HepG2 (cell line): ENCODE measurements at regions not wholly inside any gene's neighbourhood (a gene's known extent, or its start where the extent isn't known, plus 50 kb on each side); places are given as distances from the start of the nearest gene placed in this dataset.

Experiments used
- ERF ChIP-seq: IDR thresholded peaks from 2 replicates; pipeline ENCODE4 v1.6.1; 2018; ENCODE audit warnings: missing biosample characterization, missing genetic modification reagents
- HNRNPL ChIP-seq: fragments of 200-400 bp; formaldehyde crosslinking; IDR thresholded peaks from 2 replicates; pipeline ENCODE4 v1.6.1; 2017; ENCODE audit warnings: mild to moderate bottlenecking, low read depth, low read length
- IKZF5 ChIP-seq: IDR thresholded peaks from 2 replicates; pipeline ENCODE4 v1.6.1; 2018; ENCODE audit warnings: missing genetic modification reagents, mild to moderate bottlenecking, missing compliant biosample characterization
- JDP2 ChIP-seq: sonication (generic); formaldehyde crosslinking; IDR thresholded peaks from 2 replicates; pipeline ENCODE4 v1.8.1; 2022; ENCODE audit warnings: missing genetic modification reagents, borderline replicate concordance
- KLF9 ChIP-seq: IDR thresholded peaks from 2 replicates; pipeline ENCODE4 v1.6.1; 2016; ENCODE audit warnings: low read depth
- MAZ ChIP-seq, 2 experiments: sonication (generic) in 1 of 2; formaldehyde crosslinking in 1 of 2; IDR thresholded peaks; 2 replicates each; pipeline versions ENCODE4 v1.5.0 to v1.6.1; 2012 to 2020; ENCODE audit warnings: low read depth in 2 of 2, mild to moderate bottlenecking in 2 of 2, borderline replicate concordance in 1 of 2, improper control_type of control experiment in 1 of 2, low read length in 1 of 2, missing genetic modification reagents in 1 of 2, moderate library complexity in 1 of 2
- MED13 ChIP-seq: sonication (generic); formaldehyde crosslinking; IDR thresholded peaks from 2 replicates; pipeline ENCODE4 v1.5.0; 2020; ENCODE audit warnings: missing genetic modification reagents
- NPAS2 ChIP-seq: sonication (generic); formaldehyde crosslinking; IDR thresholded peaks from 2 replicates; pipeline ENCODE4 v1.8.0; 2022; ENCODE audit warnings: mild to moderate bottlenecking, missing genetic modification reagents, borderline replicate concordance
- NR1H2 ChIP-seq: sonication (generic); formaldehyde crosslinking; IDR thresholded peaks from 2 replicates; pipeline ENCODE4 v1.8.1; 2022; ENCODE audit warnings: low read depth, missing genetic modification reagents, borderline replicate concordance
- NR2F1 ChIP-seq, 2 experiments: fragments of 450-650 bp in 1 of 2; formaldehyde crosslinking in 1 of 2; IDR thresholded peaks; 2 replicates each; pipeline versions ENCODE4 v1.5.0 to v1.6.1; 2016 to 2020; ENCODE audit warnings: mild to moderate bottlenecking in 1 of 2, missing compliant biosample characterization in 1 of 2, missing genetic modification reagents in 1 of 2, moderate library complexity in 1 of 2
- PLSCR1 ChIP-seq: sonication (generic); formaldehyde crosslinking; IDR thresholded peaks from 2 replicates; pipeline ENCODE4 v1.5.0; 2020; ENCODE audit warnings: missing genetic modification reagents, mild to moderate bottlenecking, borderline replicate concordance
- SAP130 ChIP-seq: IDR thresholded peaks from 2 replicates; pipeline ENCODE4 v1.6.1; 2016; ENCODE audit warnings: low read depth
- SP1 ChIP-seq, 2 experiments: fragments of 450-650 bp in 1 of 2; sonication (generic) in 1 of 2; formaldehyde crosslinking in 1 of 2; IDR thresholded peaks; 2 replicates each; pipeline versions ENCODE4 v1.4.0 to v1.6.1; 2016 to 2020; ENCODE audit warnings: missing genetic modification reagents in 1 of 2
- SSRP1 ChIP-seq: IDR thresholded peaks from 2 replicates; pipeline ENCODE4 v1.6.1; 2016; ENCODE audit warnings: control low read depth
- TBP ChIP-seq: sonication (generic); formaldehyde crosslinking; IDR thresholded peaks from 2 replicates; pipeline ENCODE4 v1.5.0; 2020; ENCODE audit warnings: missing genetic modification reagents
- UBTF ChIP-seq: sonication (generic); formaldehyde crosslinking; IDR thresholded peaks from 2 replicates; pipeline ENCODE4 v1.4.0; 2020; ENCODE audit warnings: mild to moderate bottlenecking, missing genetic modification reagents
- XRCC5 ChIP-seq: fragments of 200-400 bp; formaldehyde crosslinking; optimal IDR thresholded peaks from 2 replicates; pipeline ENCODE3; 2017; ENCODE audit warnings: mild to moderate bottlenecking, low read length
- ZBTB10 ChIP-seq: sonication (generic); formaldehyde crosslinking; IDR thresholded peaks from 2 replicates; pipeline ENCODE4 v1.4.0; 2020; ENCODE audit warnings: missing genetic modification reagents, borderline replicate concordance
- ZNF432 ChIP-seq: sonication (generic); formaldehyde crosslinking; IDR thresholded peaks from 2 replicates; pipeline ENCODE4 v1.5.0; 2020; ENCODE audit warnings: missing genetic modification reagents, mild to moderate bottlenecking, borderline replicate concordance
- ZNF441 ChIP-seq: sonication (generic); formaldehyde crosslinking; IDR thresholded peaks from 2 replicates; pipeline ENCODE4 v1.7.0; 2021; ENCODE audit warnings: missing genetic modification reagents, borderline replicate concordance
- ZNF484 ChIP-seq: sonication (generic); formaldehyde crosslinking; IDR thresholded peaks from 2 replicates; pipeline ENCODE4 v1.5.1; 2020; ENCODE audit warnings: mild to moderate bottlenecking, low read depth, missing genetic modification reagents, borderline replicate concordance
- ZNF724P ChIP-seq: sonication (generic); formaldehyde crosslinking; IDR thresholded peaks from 2 replicates; pipeline ENCODE4 v1.8.0; 2022; ENCODE audit warnings: missing genetic modification reagents, borderline replicate concordance
- ZNF737 ChIP-seq: sonication (generic); formaldehyde crosslinking; IDR thresholded peaks from 2 replicates; pipeline ENCODE4 v1.5.0; 2020; ENCODE audit warnings: missing genetic modification reagents, mild to moderate bottlenecking, borderline replicate concordance
- ZNF747 ChIP-seq: sonication (generic); formaldehyde crosslinking; IDR thresholded peaks from 2 replicates; pipeline ENCODE4 v1.8.1; 2023; ENCODE audit warnings: missing genetic modification reagents, mild to moderate bottlenecking, borderline replicate concordance
- ZNF788 ChIP-seq: sonication (generic); formaldehyde crosslinking; IDR thresholded peaks from 2 replicates; pipeline ENCODE4 v1.5.0; 2020; ENCODE audit warnings: mild to moderate bottlenecking, missing genetic modification reagents, borderline replicate concordance

- TF ChIP-seq ZNF484 (CRISPR knock-in tag), result no peak
- no peak for TF ChIP-seq KLF9 (CRISPR knock-in tag)
- no peak for TF ChIP-seq ZNF747 (CRISPR knock-in tag)
- no peak for TF ChIP-seq ZBTB10 (CRISPR knock-in tag)
- TF ChIP-seq NR1H2 (CRISPR knock-in tag), result no peak
- TF ChIP-seq IKZF5 (CRISPR knock-in tag), result 0 out of 2 replicates have a peak, but pooled peaks have one; percentile 39
- TF ChIP-seq XRCC5, result no peak
- no peak for TF ChIP-seq TBP (CRISPR knock-in tag)
- TF ChIP-seq ZNF432 (CRISPR knock-in tag), result no peak
- TF ChIP-seq MED13 (CRISPR knock-in tag), result no peak
- TF ChIP-seq SP1 (IDR thresholded peaks at IDR 0.05), result no peak
- TF ChIP-seq SP1 (CRISPR knock-in tag; IDR thresholded peaks at IDR 0.05), result no peak
- no peak for TF ChIP-seq ZNF788
- TF ChIP-seq ZNF441, result no peak
- no peak for TF ChIP-seq ZNF724P
- TF ChIP-seq SSRP1 (CRISPR knock-in tag), result no peak
- peak; percentile 67 for TF ChIP-seq SAP130
- TF ChIP-seq UBTF (CRISPR knock-in tag), result no peak
- no peak for TF ChIP-seq ERF (CRISPR knock-in tag)
- TF ChIP-seq JDP2 (CRISPR knock-in tag), result no peak
- TF ChIP-seq ZNF737 (CRISPR knock-in tag), result no peak
- no peak for TF ChIP-seq PLSCR1 (CRISPR knock-in tag)
- TF ChIP-seq NR2F1 (CRISPR knock-in tag; IDR thresholded peaks at IDR 0.05), result no peak
- TF ChIP-seq MAZ (IDR thresholded peaks at IDR 0.05; ENCODE audit: borderline replicate concordance, low read depth, low read length), result no peak
- TF ChIP-seq MAZ (CRISPR knock-in tag; IDR thresholded peaks at IDR 0.05; ENCODE audit: low read depth), result no peak
- no peak for TF ChIP-seq HNRNPL
- no peak for TF ChIP-seq NPAS2 (CRISPR knock-in tag)
Observed at GRCh38 chr4:104128850-104129213, 365.9 kb downstream of the CXXC4 start (continued).
